Mesodermal cell (in vitro differentiated cells): ENCODE measurements at regions not wholly inside any gene's neighbourhood (a gene's known extent, or its start where the extent isn't known, plus 50 kb on each side); places are given as distances from the start of the nearest gene placed in this dataset.
"Not testable (repeated sequence)": the region's sequence is repeated elsewhere in the genome, so short reads cannot be mapped to it uniquely, and the experiment has no call there.

Experiments used
- H3K27ac ChIP-seq: 2 replicates; pipeline ENCODE4 v1.7.0; 2013; ENCODE audit warnings: mild to moderate bottlenecking, low read depth, low read length, moderate library complexity; ENCODE audit not compliant: severe bottlenecking
- H3K36me3 ChIP-seq: 2 replicates; pipeline ENCODE4 v1.7.1; 2013; ENCODE audit warnings: mild to moderate bottlenecking, low read length, moderate library complexity; ENCODE audit not compliant: control insufficient read depth, insufficient read depth
- H3K4me1 ChIP-seq: one replicate; pipeline ENCODE4 v1.7.1; 2013; ENCODE audit warnings: mild to moderate bottlenecking, low read length; ENCODE audit not compliant: insufficient read depth, control insufficient read depth, poor library complexity, severe bottlenecking
- H3K4me3 ChIP-seq: 2 replicates; pipeline ENCODE4 v1.7.0; 2013; ENCODE audit warnings: low read length, control low read depth, mild to moderate bottlenecking; ENCODE audit not compliant: insufficient read depth, poor library complexity, severe bottlenecking; ENCODE audit errors: extremely low read depth
- H3K9me3 ChIP-seq: 2 replicates; pipeline ENCODE4 v1.7.1; 2013; ENCODE audit warnings: mild to moderate bottlenecking, low read length, moderate library complexity; ENCODE audit not compliant: control insufficient read depth
- WGBS, 2 experiments: methylation state at CpG; one replicate each; pipeline ENCODE4 v1.1.5; 2013; ENCODE audit warnings: missing lambda C conversion rate in 2 of 2; ENCODE audit not compliant: insufficient coverage in 2 of 2; 5-methylcytosine and 5-hydroxymethylcytosine counted together

DNA sequence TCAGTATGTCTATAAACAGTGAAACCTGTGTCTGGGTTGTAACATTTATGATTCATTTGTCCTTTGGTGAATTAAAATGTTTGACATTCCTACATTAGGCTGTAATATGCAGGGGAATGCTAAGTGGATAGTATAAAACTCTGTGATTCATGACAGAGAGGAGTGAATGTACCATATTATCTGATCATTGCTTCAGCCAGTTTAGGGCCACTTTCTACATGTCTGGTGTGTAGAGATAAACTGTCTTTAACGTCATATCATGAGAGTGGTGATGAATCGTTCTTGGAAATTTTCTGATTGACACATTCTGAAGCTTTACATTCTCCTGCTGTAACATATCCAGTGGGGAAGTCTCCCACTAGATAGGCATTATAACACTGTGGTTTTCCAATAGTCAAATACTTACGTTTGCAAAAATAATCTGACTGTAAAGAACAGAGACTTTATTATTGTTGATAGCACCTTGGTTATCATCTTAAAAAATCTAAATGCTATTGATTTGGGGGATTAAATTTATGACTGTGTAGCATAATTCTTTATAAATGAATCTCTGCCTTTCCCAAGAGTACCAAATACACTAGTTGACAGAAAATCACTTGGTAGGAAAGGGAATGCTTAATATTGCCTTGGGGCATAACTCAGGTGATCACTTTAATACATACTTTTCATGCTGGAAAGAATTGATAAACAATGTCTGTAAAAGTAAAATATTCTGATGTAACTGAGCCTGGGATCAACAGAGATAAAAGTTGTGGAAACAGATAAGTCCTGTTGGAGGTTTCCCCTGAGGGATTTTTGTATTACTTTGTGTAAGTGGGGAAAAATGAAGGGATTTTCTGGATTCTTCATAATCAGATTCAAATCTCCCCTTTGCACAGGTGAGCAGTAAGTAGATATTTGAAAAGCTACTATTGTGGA lies 427.9 kb downstream of the JRKL start:
- H3K36me3 ChIP-seq: no peaks in the 10 kb centered on the region
- WGBS, 2 experiments: 60 to 100% methylated on average over 1 of the region's 3 CpGs
- no peaks in the 10 kb centered on the region for H3K9me3 ChIP-seq
- H3K27ac ChIP-seq: no peak overlapping the region
- no peaks in the 10 kb centered on the region for H3K4me1 ChIP-seq
- no peak overlapping the region for H3K4me3 ChIP-seq

GRCh38 chr11:96827164-96827563 lies 437.4 kb downstream of the JRKL start:
- Histone ChIP-seq H3K4me3 (no peak overlapping the region), H3K27ac (no peak overlapping the region), H3K36me3 (no peaks in the 10 kb centered on the region), H3K9me3 (no peaks in the 10 kb centered on the region), H3K4me1 (peaks cover 6% of the 10 kb centered on the region)
- WGBS, 2 experiments: 53 to 90% methylated on average over 1 to 3 of the region's 4 CpGs

DNA sequence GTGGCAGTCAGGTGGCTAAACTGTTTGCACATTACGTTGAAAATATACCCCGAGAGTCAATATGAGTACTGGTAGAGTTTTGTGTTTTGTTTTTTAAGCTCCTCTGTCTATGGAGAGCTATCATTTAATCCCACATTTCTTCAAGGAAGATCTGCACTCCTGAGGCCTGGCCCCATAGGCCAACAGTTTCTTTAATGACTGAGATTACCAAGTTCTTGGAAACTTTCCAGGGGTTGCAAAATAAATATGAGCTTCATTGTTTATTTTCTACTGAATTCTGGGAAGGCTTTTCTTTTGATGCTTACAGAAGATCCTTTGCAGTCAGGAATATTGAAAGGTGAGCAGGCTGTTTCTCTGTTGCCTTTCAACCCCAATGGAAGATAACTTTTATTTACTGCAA lies 452.0 kb downstream of the JRKL start:
- no peaks in the 10 kb centered on the region for H3K36me3 ChIP-seq
- WGBS, 2 experiments: no CpG with 5 or more reads among the region's 2 CpGs

GRCh38 chr11:96842731-96843130 lies 452.9 kb downstream of the JRKL start:
- Histone ChIP-seq H3K27ac (no peak overlapping the region), H3K36me3 (no peaks in the 10 kb centered on the region), H3K4me3 (no peak overlapping the region), H3K4me1 (no peaks in the 10 kb centered on the region), H3K9me3 (no peaks in the 10 kb centered on the region)
- WGBS, 2 experiments: 67 to 100% methylated on average over 1 of the region's 1 CpG

More for the DNA sequence above, 452.0 kb downstream of the JRKL start:
- H3K4me1 ChIP-seq: no peaks in the 10 kb centered on the region
- no peaks in the 10 kb centered on the region for H3K9me3 ChIP-seq
- no peak overlapping the region for H3K4me3 ChIP-seq
- H3K27ac ChIP-seq: no peak overlapping the region

- Histone ChIP-seq H3K36me3 (no peaks in the 10 kb centered on the region), H3K9me3 (no peaks in the 10 kb centered on the region), H3K4me1 (no peaks in the 10 kb centered on the region), H3K27ac (no peak overlapping the region), H3K4me3 (no peak overlapping the region)
- WGBS, 2 experiments: 71 to 100% methylated on average over 1 of the region's 3 CpGs
These were observed 464.6 kb downstream of the JRKL start for GRCh38 chr11:96854425-96854824.

DNA sequence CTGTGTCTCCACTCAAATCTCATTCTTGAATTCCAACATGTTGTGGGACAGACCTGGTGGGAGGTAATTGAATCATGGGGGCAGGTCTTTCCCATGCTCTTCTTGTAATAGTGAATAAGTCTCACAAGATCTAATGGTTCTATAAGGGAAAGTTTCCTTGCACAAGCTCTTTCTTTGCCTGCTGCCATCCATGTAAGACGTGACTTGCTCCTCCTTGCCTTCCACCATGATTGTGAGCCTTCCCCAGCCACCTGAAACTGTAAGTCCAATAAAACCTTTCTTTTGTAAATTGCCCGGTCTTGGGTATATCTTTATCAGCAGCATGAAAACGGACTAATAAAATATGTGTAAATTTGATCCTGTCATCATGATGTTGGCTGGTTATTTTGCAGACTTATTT lies 471.9 kb downstream of the JRKL start:
- not testable (repeated sequence) for H3K27ac ChIP-seq, H3K9me3 ChIP-seq, H3K4me1 ChIP-seq, H3K4me3 ChIP-seq, H3K36me3 ChIP-seq
- 92 to 96% methylated on average over 3 of the region's 3 CpGs for WGBS, 2 experiments

DNA sequence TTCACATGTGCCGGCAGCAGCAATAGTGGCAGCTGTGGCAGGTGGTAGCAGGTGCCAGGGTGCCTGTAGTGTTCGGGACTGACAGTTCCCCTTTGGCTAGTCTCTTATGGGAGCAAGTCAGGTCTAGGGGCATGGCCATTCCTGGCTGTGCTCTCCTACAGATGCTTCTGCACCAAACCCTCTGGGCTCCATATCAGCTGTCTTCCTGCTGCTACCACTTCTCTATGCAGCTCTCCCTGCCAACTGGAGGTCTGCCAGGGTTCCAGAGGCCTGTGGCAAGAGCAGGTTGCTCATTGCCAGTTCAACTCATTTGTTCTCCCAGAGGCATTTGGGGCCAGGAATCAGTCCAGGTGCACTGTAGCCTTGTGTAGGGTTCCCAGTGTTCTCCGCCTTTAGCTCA lies 473.7 kb downstream of the JRKL start:
- WGBS, 2 experiments: 88 to 97% methylated on average over 1 to 3 of the region's 3 CpGs

GRCh38 chr11:96865020-96865419 lies 475.2 kb downstream of the JRKL start:
- no peaks in the 10 kb centered on the region for H3K9me3 ChIP-seq
- no peak overlapping the region for H3K4me3 ChIP-seq
- H3K4me1 ChIP-seq: no peaks in the 10 kb centered on the region
- no peak overlapping the region for H3K27ac ChIP-seq
- H3K36me3 ChIP-seq: no peaks in the 10 kb centered on the region
- WGBS, 2 experiments: 100% methylated on average over 1 of the region's 2 CpGs

More for the DNA sequence above, 473.7 kb downstream of the JRKL start:
- H3K4me1 ChIP-seq: no peaks in the 10 kb centered on the region
- H3K27ac ChIP-seq: no peak overlapping the region
- no peaks in the 10 kb centered on the region for H3K36me3 ChIP-seq
- H3K4me3 ChIP-seq: no peak overlapping the region
- no peaks in the 10 kb centered on the region for H3K9me3 ChIP-seq

- no peaks in the 10 kb centered on the region for H3K4me1 ChIP-seq
- H3K27ac ChIP-seq: no peak overlapping the region
- H3K36me3 ChIP-seq: no peaks in the 10 kb centered on the region
- no peak overlapping the region for H3K4me3 ChIP-seq
- H3K9me3 ChIP-seq: no peaks in the 10 kb centered on the region
These were observed 479.4 kb downstream of the JRKL start for GRCh38 chr11:96869207-96869606.

DNA sequence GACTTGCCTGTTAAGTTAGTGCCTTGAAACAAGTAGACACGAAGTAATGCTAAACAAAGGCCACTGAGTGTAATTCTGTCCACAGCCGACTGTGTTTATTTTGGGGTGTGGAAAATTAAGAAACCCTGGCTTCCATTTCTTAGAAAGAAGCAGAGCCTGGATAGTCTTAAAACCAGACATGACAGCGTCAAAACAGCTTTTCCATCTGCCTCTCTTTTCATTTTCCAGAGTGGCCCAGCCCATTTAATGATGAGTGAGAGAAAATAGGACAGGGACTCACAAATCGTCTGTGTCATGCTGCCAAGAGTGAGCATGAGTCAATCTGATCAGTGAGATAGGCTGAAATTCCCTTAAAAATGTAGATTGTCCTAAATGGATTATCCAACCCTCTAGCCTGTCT lies 485.9 kb downstream of the JRKL start:
- no peaks in the 10 kb centered on the region for H3K36me3 ChIP-seq
- 78 to 80% methylated on average over 2 of the region's 4 CpGs for WGBS, 2 experiments
- no peak overlapping the region for H3K4me3 ChIP-seq
- no peaks in the 10 kb centered on the region for H3K4me1 ChIP-seq
- H3K9me3 ChIP-seq: no peaks in the 10 kb centered on the region
- H3K27ac ChIP-seq: no peak overlapping the region

DNA sequence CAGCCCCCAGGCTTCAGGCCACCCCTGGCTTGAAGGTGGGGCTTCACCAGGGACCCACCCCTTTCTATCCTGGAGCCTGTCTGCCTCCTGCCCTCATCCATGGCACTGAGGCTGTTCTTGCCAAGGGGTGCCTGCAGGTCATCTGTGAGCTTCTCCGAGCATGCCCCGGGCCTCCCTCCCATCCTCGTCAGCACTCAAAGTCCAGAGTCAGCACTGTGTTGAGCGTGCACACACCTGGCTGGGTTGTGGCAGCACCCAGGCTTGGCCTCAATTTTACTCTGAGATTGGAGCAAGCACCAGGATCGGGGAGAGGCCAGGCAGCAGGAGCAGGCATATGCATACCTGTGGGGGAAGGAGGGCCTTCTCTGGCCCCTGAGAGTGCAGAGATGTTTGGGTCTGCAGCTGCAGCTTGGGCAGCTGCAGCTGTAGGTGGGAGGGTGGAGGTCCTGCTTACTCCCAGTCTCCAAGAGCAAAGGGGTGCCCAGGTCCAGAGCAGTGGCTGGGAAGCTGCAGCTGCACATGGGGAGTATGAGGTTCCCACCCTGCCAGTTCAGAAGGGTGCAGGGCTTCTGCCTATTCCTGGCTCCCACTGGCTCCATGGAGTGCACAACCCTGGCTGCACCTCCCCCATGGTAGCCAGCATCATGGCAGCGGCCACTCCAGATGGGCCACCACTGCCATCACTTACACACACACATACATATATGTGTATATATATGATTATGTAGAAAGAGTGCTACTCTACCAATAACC lies 488.7 kb downstream of the JRKL start:
- Histone ChIP-seq H3K36me3 (no peaks in the 10 kb centered on the region), H3K9me3 (no peaks in the 10 kb centered on the region), H3K4me3 (no peak overlapping the region), H3K27ac (no peak overlapping the region), H3K4me1 (no peaks in the 10 kb centered on the region)
- 97 to 98% methylated on average over 5 of the region's 6 CpGs for WGBS, 2 experiments
